Bronchial epithelial cell (primary cell): ENCODE measurements at regions not wholly inside any gene's neighbourhood (a gene's known extent, or its start where the extent isn't known, plus 50 kb on each side); places are given as distances from the start of the nearest gene placed in this dataset.

Source experiments
- DNase-seq: peaks from one replicate; pipeline ENCODE4 v3.0.0-alpha.2; 2010; ENCODE audit warnings: low read depth
- FAIRE-seq: peaks from 2 replicates; lab custom pipeline; 2011; peaks lifted over from hg19 to GRCh38; lab: Jason Lieb, UNC
- H3K27me3 ChIP-seq: 2 replicates; pipeline ENCODE4 v1.5.1; 2011; ENCODE audit warnings: low read length; ENCODE audit not compliant: control insufficient read depth, insufficient read depth
- H3K36me3 ChIP-seq: 2 replicates; pipeline ENCODE4 v1.5.1; 2011; ENCODE audit warnings: low read length; ENCODE audit not compliant: control insufficient read depth, insufficient read depth
- H3K4me3 ChIP-seq: 2 replicates; pipeline ENCODE4 v1.5.1; 2011; ENCODE audit warnings: mild to moderate bottlenecking, low read depth, low read length, control low read depth
- TF ChIP-seq, protein P1 (sequence below): IDR thresholded peaks from 2 replicates; pipeline ENCODE4 v1.5.1; 2011; ENCODE audit warnings: mild to moderate bottlenecking, moderate library complexity, low read length, control low read depth, inconsistent platforms; ENCODE audit not compliant: insufficient read depth, severe bottlenecking

DNA sequence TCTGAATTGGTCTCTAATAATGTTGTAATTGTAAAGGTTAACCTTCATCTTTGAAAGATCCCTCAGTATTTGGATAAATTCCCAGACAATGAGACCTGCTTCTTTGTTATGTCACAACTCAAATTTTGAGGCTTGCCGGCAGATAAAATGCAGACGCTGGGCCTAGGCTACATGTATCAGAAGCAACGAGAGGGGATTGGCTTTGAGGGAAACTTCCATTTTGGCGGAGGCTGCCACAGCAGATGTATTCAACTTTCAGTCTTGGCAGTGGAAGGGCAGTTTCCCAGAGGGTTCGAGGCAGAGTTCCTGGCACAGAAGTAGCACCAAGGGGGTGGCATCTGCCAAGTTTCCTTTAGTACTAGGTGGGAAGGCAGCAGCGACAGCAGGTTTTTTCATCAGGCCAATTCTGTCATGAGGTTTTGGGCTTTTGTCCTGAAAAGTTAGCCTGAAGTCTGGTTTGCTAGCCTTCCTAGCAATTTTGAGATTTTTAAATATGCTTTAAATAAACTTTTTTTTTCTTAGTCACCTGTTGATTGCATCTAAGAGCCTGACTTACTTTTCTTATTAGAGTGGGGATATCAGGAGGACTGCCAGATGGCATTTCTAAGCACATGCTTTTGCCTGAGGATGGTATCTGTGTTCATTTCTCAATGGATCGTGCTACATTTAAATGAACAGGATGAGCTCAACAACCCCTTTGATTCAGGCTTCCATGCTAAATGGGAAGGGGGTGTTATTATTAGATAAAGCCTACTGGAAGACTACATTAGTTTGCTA, 89.5 kb upstream of the FAM3C start:
- no peaks in the 10 kb centered on the region for H3K36me3 ChIP-seq
- DNase-seq = no peak
- no peaks in the 10 kb centered on the region for H3K27me3 ChIP-seq
- H3K4me3 ChIP-seq = no peak overlapping the region
- FAIRE-seq = peak; percentile 13
- TF ChIP-seq, protein P1, sequence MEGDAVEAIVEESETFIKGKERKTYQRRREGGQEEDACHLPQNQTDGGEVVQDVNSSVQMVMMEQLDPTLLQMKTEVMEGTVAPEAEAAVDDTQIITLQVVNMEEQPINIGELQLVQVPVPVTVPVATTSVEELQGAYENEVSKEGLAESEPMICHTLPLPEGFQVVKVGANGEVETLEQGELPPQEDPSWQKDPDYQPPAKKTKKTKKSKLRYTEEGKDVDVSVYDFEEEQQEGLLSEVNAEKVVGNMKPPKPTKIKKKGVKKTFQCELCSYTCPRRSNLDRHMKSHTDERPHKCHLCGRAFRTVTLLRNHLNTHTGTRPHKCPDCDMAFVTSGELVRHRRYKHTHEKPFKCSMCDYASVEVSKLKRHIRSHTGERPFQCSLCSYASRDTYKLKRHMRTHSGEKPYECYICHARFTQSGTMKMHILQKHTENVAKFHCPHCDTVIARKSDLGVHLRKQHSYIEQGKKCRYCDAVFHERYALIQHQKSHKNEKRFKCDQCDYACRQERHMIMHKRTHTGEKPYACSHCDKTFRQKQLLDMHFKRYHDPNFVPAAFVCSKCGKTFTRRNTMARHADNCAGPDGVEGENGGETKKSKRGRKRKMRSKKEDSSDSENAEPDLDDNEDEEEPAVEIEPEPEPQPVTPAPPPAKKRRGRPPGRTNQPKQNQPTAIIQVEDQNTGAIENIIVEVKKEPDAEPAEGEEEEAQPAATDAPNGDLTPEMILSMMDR = no peak

DNA sequence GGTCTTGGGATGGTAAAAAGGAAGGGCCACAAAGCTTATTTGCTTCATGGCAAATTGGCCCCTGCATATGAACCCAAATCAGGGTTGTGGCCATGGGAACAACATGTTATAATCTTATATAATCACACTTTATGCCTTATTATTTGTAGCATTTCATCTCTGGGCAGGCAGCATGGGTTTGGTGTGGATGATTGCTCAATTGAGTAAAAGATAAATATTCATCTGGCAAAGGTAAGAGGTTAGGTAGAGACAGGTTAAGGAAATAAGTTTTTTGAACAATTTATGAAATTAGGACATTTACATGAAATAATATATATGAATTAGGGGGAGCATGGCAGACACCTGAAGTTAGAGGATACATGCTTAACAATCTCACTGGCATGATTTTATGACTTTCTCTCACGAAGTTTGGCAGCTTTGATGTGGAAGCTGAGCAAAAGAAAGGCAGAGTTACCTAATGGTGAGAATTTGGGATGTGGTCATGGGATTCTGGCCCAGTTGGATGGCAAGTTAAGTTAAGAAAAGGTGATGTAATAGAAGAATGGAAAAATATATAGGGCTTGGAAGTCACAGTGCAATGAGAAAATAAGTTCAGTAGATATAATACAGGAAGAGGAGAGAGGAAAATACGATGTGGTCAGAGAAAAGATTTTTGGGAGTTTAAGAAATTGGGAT, 88.1 kb upstream of the FAM3C start:
- no peaks in the 10 kb centered on the region for H3K36me3 ChIP-seq
- H3K27me3 ChIP-seq = no peaks in the 10 kb centered on the region
- TF ChIP-seq, protein P1 = no peak
- no peak overlapping the region for H3K4me3 ChIP-seq
- DNase-seq (no peak), FAIRE-seq (no peak)

DNA sequence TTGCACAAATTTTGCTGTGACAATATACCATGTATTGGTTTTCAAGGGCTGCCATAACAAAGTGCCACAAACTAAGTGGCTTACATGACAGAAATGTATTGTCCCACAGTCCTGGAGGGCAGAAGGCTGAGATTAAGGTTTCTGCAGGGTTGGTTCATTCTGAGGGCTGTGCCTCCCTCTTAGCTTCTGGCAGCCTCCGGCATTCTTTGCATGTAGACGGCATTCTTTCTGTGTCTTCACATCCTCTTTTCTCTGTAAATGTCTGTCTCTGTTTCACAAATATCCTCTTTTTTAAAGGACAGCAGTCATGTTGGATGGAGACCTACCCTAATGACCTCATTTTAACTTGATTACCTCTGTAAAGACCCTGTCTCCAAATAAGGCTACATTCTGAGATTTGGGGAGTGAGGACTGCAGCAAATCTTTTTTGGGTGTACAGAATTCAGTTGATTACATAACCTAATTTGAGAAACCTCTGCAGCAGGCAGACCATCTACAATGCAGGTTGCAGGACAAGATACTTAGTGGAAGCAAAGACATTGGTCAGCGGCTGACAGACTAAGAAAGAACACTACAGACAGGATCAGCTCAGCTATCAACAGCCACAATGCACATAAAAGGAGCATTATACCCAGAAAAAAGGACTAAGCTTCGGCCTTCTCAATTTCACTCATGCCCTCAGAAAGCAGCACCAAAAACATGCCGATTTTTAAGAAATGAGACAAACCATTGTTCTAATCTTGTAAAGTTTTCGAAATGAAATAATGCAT, 84.6 kb upstream of the FAM3C start:
- H3K27me3 ChIP-seq = no peaks in the 10 kb centered on the region
- no peak for FAIRE-seq
- TF ChIP-seq, protein P1 = no peak
- DNase-seq = no peak
- no peaks in the 10 kb centered on the region for H3K36me3 ChIP-seq
- H3K4me3 ChIP-seq = no peak overlapping the region

DNA sequence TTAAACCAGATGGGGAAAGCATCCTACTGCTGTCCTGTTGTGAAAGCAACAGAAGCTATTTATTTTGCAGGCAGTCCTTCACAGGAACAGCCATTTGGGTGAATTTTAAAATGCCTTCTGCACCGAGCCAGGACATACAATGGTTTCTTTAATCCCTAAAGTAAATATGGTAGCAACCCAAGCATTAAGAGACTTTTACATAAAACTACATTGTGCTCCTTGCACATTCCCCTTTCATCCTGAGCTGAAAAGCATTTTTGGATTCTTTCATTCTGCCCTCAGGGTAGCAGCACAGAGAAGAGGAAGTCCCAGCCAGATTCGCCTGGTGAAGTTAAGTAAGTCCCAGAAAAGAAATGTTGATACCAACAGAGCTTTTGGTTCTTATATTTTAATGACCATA, 84.0 kb upstream of the FAM3C start:
- no peaks in the 10 kb centered on the region for H3K36me3 ChIP-seq
- no peak overlapping the region for H3K4me3 ChIP-seq
- DNase-seq (peak; percentile 24), FAIRE-seq (no peak)
- H3K27me3 ChIP-seq = no peaks in the 10 kb centered on the region
- TF ChIP-seq, protein P1 = no peak

DNA sequence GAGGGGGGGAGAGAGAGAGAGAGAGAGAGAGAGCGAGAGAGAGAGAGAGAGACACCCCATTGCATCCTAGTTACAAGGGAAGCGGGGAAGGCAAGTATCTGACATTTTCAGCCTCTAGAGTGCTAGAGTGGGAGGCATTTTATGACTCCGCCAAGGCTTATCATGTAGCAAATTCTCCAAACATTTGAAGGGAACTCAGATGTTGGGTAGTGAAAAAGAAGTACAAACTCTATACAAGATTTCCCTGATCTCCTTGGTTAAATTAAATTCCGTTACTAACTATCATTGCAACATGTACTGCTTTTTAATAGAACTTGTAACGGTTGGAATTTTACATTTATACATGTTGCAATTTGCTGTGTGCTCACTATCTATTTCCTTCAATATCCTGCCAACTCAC, 83.4 kb upstream of the FAM3C start:
- TF ChIP-seq, protein P1 = no peak
- no peak for FAIRE-seq

More for the DNA sequence above, 83.4 kb upstream of the FAM3C start:
- H3K4me3 ChIP-seq = no peak overlapping the region
- no peaks in the 10 kb centered on the region for H3K27me3 ChIP-seq
- DNase-seq = no peak
- no peaks in the 10 kb centered on the region for H3K36me3 ChIP-seq
